ENCODE measurements at regions not wholly inside any gene's neighbourhood (a gene's known extent, or its start where the extent isn't known, plus 50 kb on each side); places are given as distances from the start of the nearest gene placed in this dataset.

- no peak for DNase-seq
- Mint-ChIP-seq H3K4me3 (no peak overlapping the region), H3K27ac (no peak overlapping the region), H3K27me3 (no peaks in the 10 kb centered on the region), H3K4me1 (no peaks in the 10 kb centered on the region), H3K9me3 (no peaks in the 10 kb centered on the region), H3K36me3 (ENCODE audit: low read depth) (no peaks in the 10 kb centered on the region)
- intact Hi-C loops (cut with micrococcal nuclease): no loop called here
These were observed 201.4 kb downstream of the ZNF462 start for GRCh38 chr9:107064378-107064777.

GRCh38 chr9:107065549-107065948, 202.6 kb downstream of the ZNF462 start:
- no peak overlapping the region for H3K27ac Mint-ChIP-seq
- intact Hi-C loops (cut with micrococcal nuclease): no loop called here
- H3K36me3 Mint-ChIP-seq (ENCODE audit: low read depth): no peaks in the 10 kb centered on the region
- DNase-seq: no peak
- H3K27me3 Mint-ChIP-seq: no peaks in the 10 kb centered on the region
- H3K9me3 Mint-ChIP-seq: no peaks in the 10 kb centered on the region
- H3K4me1 Mint-ChIP-seq: no peaks in the 10 kb centered on the region
- no peak overlapping the region for H3K4me3 Mint-ChIP-seq

GRCh38 chr9:107067739-107068416, 204.9 kb downstream of the ZNF462 start:
- no peak overlapping the region for H3K27ac Mint-ChIP-seq
- no peak overlapping the region for H3K4me3 Mint-ChIP-seq
- H3K9me3 Mint-ChIP-seq: no peaks in the 10 kb centered on the region
- H3K36me3 Mint-ChIP-seq (ENCODE audit: low read depth): no peaks in the 10 kb centered on the region
- H3K4me1 Mint-ChIP-seq: no peaks in the 10 kb centered on the region
- no peak for DNase-seq
- intact Hi-C loops (cut with micrococcal nuclease): no loop called here
- H3K27me3 Mint-ChIP-seq: no peaks in the 10 kb centered on the region

DNA sequence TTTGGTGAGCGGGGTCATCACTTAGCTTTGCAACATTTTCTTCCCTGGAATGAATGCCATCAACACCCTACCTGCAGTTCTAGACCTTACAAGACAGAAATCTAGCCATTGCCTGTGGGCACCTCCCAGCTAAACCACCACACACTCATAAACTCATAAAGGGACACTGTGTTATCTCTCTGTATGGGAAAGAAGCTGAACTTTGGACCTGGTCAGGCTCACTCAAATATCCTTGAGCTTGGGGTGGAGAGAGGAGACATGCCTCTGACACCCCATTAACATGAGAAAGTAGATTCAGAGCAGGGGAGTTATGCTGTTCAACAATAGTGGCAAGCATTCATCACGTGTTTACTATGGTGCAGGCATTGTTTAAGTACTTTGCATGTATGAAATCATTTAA, 205.6 kb downstream of the ZNF462 start:
- no peak for DNase-seq
- H3K27ac Mint-ChIP-seq: no peak overlapping the region
- H3K4me3 Mint-ChIP-seq: no peak overlapping the region
- intact Hi-C loops (cut with micrococcal nuclease): no loop called here
- no peaks in the 10 kb centered on the region for H3K9me3 Mint-ChIP-seq
- H3K27me3 Mint-ChIP-seq: no peaks in the 10 kb centered on the region
- H3K4me1 Mint-ChIP-seq: no peaks in the 10 kb centered on the region
- H3K36me3 Mint-ChIP-seq (ENCODE audit: low read depth): no peaks in the 10 kb centered on the region

- Mint-ChIP-seq H3K9me3 (no peaks in the 10 kb centered on the region), H3K4me3 (no peak overlapping the region)
These were observed 207.6 kb downstream of the ZNF462 start for GRCh38 chr9:107070586-107070985.

GRCh38 chr9:107078061-107078460, 205.0 kb upstream of the RAD23B start:
- no peak for DNase-seq
- H3K4me3 Mint-ChIP-seq: no peak overlapping the region
- no peaks in the 10 kb centered on the region for H3K4me1 Mint-ChIP-seq
- intact Hi-C loops (cut with micrococcal nuclease): no loop called here
- no peaks in the 10 kb centered on the region for H3K27me3 Mint-ChIP-seq
- H3K27ac Mint-ChIP-seq: no peak overlapping the region
- no peaks in the 10 kb centered on the region for H3K9me3 Mint-ChIP-seq
- H3K36me3 Mint-ChIP-seq (ENCODE audit: low read depth): no peaks in the 10 kb centered on the region

More at GRCh38 chr9:107070586-107070985, 207.6 kb downstream of the ZNF462 start:
- Mint-ChIP-seq H3K27ac (no peak overlapping the region), H3K4me1 (no peaks in the 10 kb centered on the region), H3K36me3 (ENCODE audit: low read depth) (no peaks in the 10 kb centered on the region), H3K27me3 (no peaks in the 10 kb centered on the region)
- DNase-seq: no peak
- intact Hi-C loops (cut with micrococcal nuclease): no loop called here

GRCh38 chr9:107079589-107079988, 203.5 kb upstream of the RAD23B start:
- Mint-ChIP-seq H3K27ac (no peak overlapping the region), H3K4me3 (no peak overlapping the region), H3K9me3 (no peaks in the 10 kb centered on the region), H3K4me1 (no peaks in the 10 kb centered on the region), H3K27me3 (no peaks in the 10 kb centered on the region), H3K36me3 (ENCODE audit: low read depth) (no peaks in the 10 kb centered on the region)
- intact Hi-C loops (cut with micrococcal nuclease): no loop called here
- no peak for DNase-seq

GRCh38 chr9:107080130-107080529, 202.9 kb upstream of the RAD23B start:
- no peaks in the 10 kb centered on the region for H3K4me1 Mint-ChIP-seq
- intact Hi-C loops (cut with micrococcal nuclease): no loop called here
- H3K9me3 Mint-ChIP-seq: no peaks in the 10 kb centered on the region
- H3K36me3 Mint-ChIP-seq (ENCODE audit: low read depth): no peaks in the 10 kb centered on the region
- no peak overlapping the region for H3K27ac Mint-ChIP-seq
- no peak for DNase-seq
- H3K27me3 Mint-ChIP-seq: no peaks in the 10 kb centered on the region
- no peak overlapping the region for H3K4me3 Mint-ChIP-seq

DNA sequence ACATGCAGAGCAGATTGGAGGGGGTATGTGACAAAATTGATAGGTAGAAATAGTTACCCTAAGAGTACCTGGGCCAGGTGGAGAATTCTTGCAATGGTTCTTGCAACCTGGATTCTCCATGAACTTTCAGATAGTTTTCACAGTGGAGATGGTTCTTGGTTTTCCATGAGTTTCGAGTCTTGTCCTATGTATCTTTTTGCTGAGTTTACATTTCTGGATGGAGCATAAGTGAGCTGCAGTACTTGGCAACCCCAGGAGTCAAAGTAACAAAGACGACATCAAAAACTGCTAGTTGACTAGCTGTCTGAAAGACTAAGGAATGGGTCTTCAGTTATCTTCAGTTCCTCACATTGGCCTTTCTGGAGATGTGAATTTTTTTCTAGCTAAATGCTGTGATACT, 196.6 kb upstream of the RAD23B start:
- Mint-ChIP-seq H3K27ac (no peak overlapping the region), H3K27me3 (no peaks in the 10 kb centered on the region), H3K4me3 (no peak overlapping the region), H3K36me3 (ENCODE audit: low read depth) (no peaks in the 10 kb centered on the region), H3K9me3 (no peaks in the 10 kb centered on the region), H3K4me1 (no peaks in the 10 kb centered on the region)
- intact Hi-C loops (cut with micrococcal nuclease): no loop called here
- no peak for DNase-seq

- Mint-ChIP-seq H3K36me3 (ENCODE audit: low read depth) (no peaks in the 10 kb centered on the region), H3K9me3 (no peaks in the 10 kb centered on the region), H3K27ac (no peak overlapping the region), H3K4me1 (no peaks in the 10 kb centered on the region), H3K4me3 (no peak overlapping the region), H3K27me3 (no peaks in the 10 kb centered on the region)
- intact Hi-C loops (cut with micrococcal nuclease): no loop called here
- DNase-seq: no peak
These were observed 195.9 kb upstream of the RAD23B start for GRCh38 chr9:107087222-107087621.

DNA sequence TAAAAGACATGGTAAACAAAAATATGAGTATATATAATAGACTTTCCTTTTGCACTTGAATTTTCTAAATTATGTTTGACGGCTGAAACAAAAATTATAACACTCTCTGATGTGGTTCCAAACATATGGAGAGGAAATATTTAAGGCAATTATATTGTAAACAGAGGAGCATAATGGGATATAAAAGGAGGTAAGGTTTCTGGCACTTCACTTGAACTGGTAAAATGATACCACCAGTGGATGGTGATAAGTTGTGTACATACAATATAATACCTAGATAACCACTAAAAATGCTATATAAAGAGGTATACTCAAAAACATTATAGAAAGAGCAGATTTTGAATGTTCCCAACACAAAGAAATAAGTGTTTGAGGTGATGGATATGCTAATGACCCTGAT, 192.9 kb upstream of the RAD23B start:
- Mint-ChIP-seq H3K4me1 (no peaks in the 10 kb centered on the region), H3K4me3 (no peak overlapping the region), H3K9me3 (no peaks in the 10 kb centered on the region), H3K27me3 (no peaks in the 10 kb centered on the region), H3K27ac (no peak overlapping the region), H3K36me3 (ENCODE audit: low read depth) (no peaks in the 10 kb centered on the region)
- DNase-seq: no peak
- intact Hi-C loops (cut with micrococcal nuclease): no loop called here

DNA sequence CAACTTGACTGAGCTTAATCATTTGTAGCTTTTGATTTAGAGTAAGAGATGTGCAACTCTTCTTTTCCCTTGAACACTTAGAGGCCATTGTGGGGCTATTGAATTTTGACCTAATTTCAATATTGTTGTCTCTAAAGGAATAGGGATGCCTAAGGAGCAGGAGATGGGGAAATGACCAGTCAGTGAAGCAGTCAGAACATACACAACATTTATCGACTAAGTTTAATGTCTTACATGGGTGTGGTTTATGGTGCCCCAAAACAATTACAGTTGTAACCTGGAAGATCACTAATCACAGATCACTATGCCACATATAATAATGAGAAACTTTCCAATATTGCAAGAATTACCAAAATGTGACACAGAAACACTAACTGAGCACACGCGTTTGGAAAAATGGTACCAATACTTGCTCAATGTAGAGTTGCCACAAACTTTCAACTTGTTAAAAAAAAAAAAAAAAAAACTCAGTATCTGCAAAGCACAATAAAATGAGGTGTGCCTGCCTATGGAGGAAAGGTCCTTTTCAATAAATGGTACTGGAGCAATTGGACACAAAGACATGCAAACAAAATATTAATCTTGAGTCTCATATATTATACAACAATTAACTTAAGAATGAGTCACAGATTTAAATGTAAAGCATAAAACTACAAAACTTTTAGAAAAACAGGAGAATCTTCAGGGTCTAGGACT, 189.6 kb upstream of the RAD23B start:
- Mint-ChIP-seq H3K36me3 (ENCODE audit: low read depth) (no peaks in the 10 kb centered on the region), H3K4me1 (no peaks in the 10 kb centered on the region), H3K9me3 (no peaks in the 10 kb centered on the region), H3K4me3 (no peak overlapping the region), H3K27me3 (no peaks in the 10 kb centered on the region), H3K27ac (no peak overlapping the region)
- intact Hi-C loops (cut with micrococcal nuclease): no loop called here
- DNase-seq: no peak

- intact Hi-C loops (cut with micrococcal nuclease): no loop called here
These were observed 188.7 kb upstream of the RAD23B start for GRCh38 chr9:107094370-107094769.

GRCh38 chr9:107100591-107100990, 182.5 kb upstream of the RAD23B start:
- Mint-ChIP-seq H3K4me3 (no peak overlapping the region), H3K9me3 (no peaks in the 10 kb centered on the region), H3K27me3 (no peaks in the 10 kb centered on the region), H3K27ac (no peak overlapping the region), H3K36me3 (ENCODE audit: low read depth) (no peaks in the 10 kb centered on the region), H3K4me1 (no peaks in the 10 kb centered on the region)
- no peak for DNase-seq
- intact Hi-C loops (cut with micrococcal nuclease): no loop called here

More at GRCh38 chr9:107094370-107094769, 188.7 kb upstream of the RAD23B start:
- Mint-ChIP-seq H3K36me3 (ENCODE audit: low read depth) (no peaks in the 10 kb centered on the region), H3K4me1 (no peaks in the 10 kb centered on the region), H3K27ac (no peak overlapping the region), H3K4me3 (no peak overlapping the region), H3K9me3 (no peaks in the 10 kb centered on the region), H3K27me3 (no peaks in the 10 kb centered on the region)
- DNase-seq: no peak

DNA sequence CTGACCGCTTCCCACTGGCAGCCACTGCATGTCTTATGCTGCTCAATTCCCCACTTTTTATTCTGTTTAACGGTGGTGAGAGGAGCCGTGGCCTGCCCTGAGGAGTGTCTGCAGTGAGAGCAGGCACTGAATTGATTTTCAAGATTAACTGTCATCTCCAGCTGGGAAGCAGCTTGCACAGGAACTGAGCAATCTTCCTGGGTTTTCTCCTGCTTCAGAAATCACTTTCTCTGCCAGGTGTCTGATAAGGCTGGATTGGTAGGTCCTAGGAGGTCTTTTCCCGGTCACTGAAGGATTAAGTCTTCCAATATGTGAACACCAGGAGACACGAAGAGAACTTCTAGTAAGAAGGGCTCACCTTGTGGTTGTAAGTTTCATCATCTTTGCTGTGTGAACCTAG, 181.1 kb upstream of the RAD23B start:
- no peaks in the 10 kb centered on the region for H3K4me1 Mint-ChIP-seq
- no peaks in the 10 kb centered on the region for H3K9me3 Mint-ChIP-seq
- H3K27ac Mint-ChIP-seq: no peak overlapping the region
- no peak for DNase-seq
- H3K36me3 Mint-ChIP-seq (ENCODE audit: low read depth): no peaks in the 10 kb centered on the region
- H3K27me3 Mint-ChIP-seq: no peaks in the 10 kb centered on the region
- H3K4me3 Mint-ChIP-seq: no peak overlapping the region
- intact Hi-C loops (cut with micrococcal nuclease): no loop called here

All from activated CD4-positive, alpha-beta T cell treated with anti-CD3 and anti-CD28 coated beads, Interleukin-2, amount 10 ng/mL, durations not matched to agents 24 days and 14 days (primary cell).